ENCODE measurements at regions not wholly inside any gene's neighbourhood (a gene's known extent, or its start where the extent isn't known, plus 50 kb on each side); places are given as distances from the start of the nearest gene placed in this dataset.
"Not testable (repeated sequence)": the region's sequence is repeated elsewhere in the genome, so short reads cannot be mapped to it uniquely, and the experiment has no call there.

GRCh38 chr5:68067976-68068603, 147.5 kb upstream of the PIK3R1 start:
- no peak for DNase-seq

GRCh38 chr5:68067291-68067690, 148.3 kb upstream of the PIK3R1 start:
- ATAC-seq (no peak), DNase-seq (no peak)

More at GRCh38 chr5:68067976-68068603, 147.5 kb upstream of the PIK3R1 start:
- no peak for ATAC-seq

- ATAC-seq (no peak), DNase-seq (no peak)
Observed at GRCh38 chr5:68066277-68066955, 149.1 kb upstream of the PIK3R1 start.

- ATAC-seq, DNase-seq: not testable (repeated sequence)
Observed at GRCh38 chr5:68065321-68065720, 150.2 kb upstream of the PIK3R1 start.

GRCh38 chr5:68060382-68060781, 155.2 kb upstream of the PIK3R1 start:
- ATAC-seq: no peak
- no peak for DNase-seq

GRCh38 chr5:68057191-68057590, 158.4 kb upstream of the PIK3R1 start:
- DNase-seq (no peak), ATAC-seq (no peak)

- ATAC-seq (no peak), DNase-seq (no peak)
Observed at GRCh38 chr5:68055686-68056085, 159.9 kb upstream of the PIK3R1 start.

- DNase-seq (no peak), ATAC-seq (no peak)
Observed at GRCh38 chr5:68054638-68055037, 160.9 kb upstream of the PIK3R1 start.

GRCh38 chr5:68053202-68053601, 162.4 kb upstream of the PIK3R1 start:
- DNase-seq (no peak), ATAC-seq (no peak)

GRCh38 chr5:68049053-68049713, 166.4 kb upstream of the PIK3R1 start:
- no peak for DNase-seq
- ATAC-seq: no peak

- DNase-seq (no peak), ATAC-seq (no peak)
Observed at GRCh38 chr5:68048516-68048915, 167.0 kb upstream of the PIK3R1 start.

- ATAC-seq, DNase-seq: not testable (repeated sequence)
Observed at GRCh38 chr5:68048054-68048453, 167.5 kb upstream of the PIK3R1 start.

- DNase-seq: no peak
- ATAC-seq: no peak
Observed at GRCh38 chr5:68047035-68047434, 168.5 kb upstream of the PIK3R1 start.

GRCh38 chr5:68046445-68046844, 169.1 kb upstream of the PIK3R1 start:
- ATAC-seq: no peak

GRCh38 chr5:68041293-68041692, 174.3 kb upstream of the PIK3R1 start:
- DNase-seq (peak; percentile 11), ATAC-seq (peak; percentile 43)

More at GRCh38 chr5:68046445-68046844, 169.1 kb upstream of the PIK3R1 start:
- DNase-seq: no peak

- ATAC-seq: no peak
- DNase-seq: no peak
Observed at GRCh38 chr5:68037546-68037945, 178.0 kb upstream of the PIK3R1 start.

GRCh38 chr5:68033961-68034571, 181.5 kb upstream of the PIK3R1 start:
- ATAC-seq (no peak), DNase-seq (no peak)

- no peak for ATAC-seq
- no peak for DNase-seq
Observed at GRCh38 chr5:68033029-68033428, 182.5 kb upstream of the PIK3R1 start.

- no peak for ATAC-seq
Observed at GRCh38 chr5:68032216-68032762, 183.3 kb upstream of the PIK3R1 start.

GRCh38 chr5:68028131-68028727, 187.3 kb upstream of the PIK3R1 start:
- ATAC-seq: no peak
- no peak for DNase-seq

More at GRCh38 chr5:68032216-68032762, 183.3 kb upstream of the PIK3R1 start:
- no peak for DNase-seq

GRCh38 chr5:68027519-68027918, 188.0 kb upstream of the PIK3R1 start:
- ATAC-seq (no peak), DNase-seq (no peak)

All from stimulated activated naive CD8-positive, alpha-beta T cell treated with anti-CD3 and anti-CD28 coated beads, Interleukin-15, Interleukin-2, amounts not matched to agents 100 U/mL and 50 U/mL, for 24 hours (primary cell).